Ascending aorta (tissue), 2 donors: ENCODE measurements at regions not wholly inside any gene's neighbourhood (a gene's known extent, or its start where the extent isn't known, plus 50 kb on each side); places are given as distances from the start of the nearest gene placed in this dataset.

Experiments used
- DNase-seq, 2 donors: peaks; one replicate each; pipeline ENCODE4 v3.0.0-alpha.2; 2019; ENCODE audit warnings: low spot score in 2 of 2
- H3K27ac ChIP-seq, 2 donors: fragments of 200-600 bp; sonication (generic); one replicate each; pipeline ENCODE4 v1.5.1; 2016 to 2017; ENCODE audit warnings: mild to moderate bottlenecking in 1 of 2
- H3K27me3 ChIP-seq: fragments of 200-600 bp; sonication (generic); one replicate; pipeline ENCODE4 v1.5.1; 2017
- H3K36me3 ChIP-seq, 2 donors: fragments of 200-600 bp; sonication (generic); one replicate each; pipeline ENCODE4 v1.5.1; 2016
- H3K4me1 ChIP-seq, 2 donors: fragments of 200-600 bp; sonication (generic); one replicate each; pipeline ENCODE4 v1.5.1; 2016 to 2017; ENCODE audit warnings: mild to moderate bottlenecking in 1 of 2
- H3K4me3 ChIP-seq, 2 donors: fragments of 200-600 bp; sonication (generic); one replicate each; pipeline ENCODE4 v1.5.1; 2016 to 2017; ENCODE audit warnings: mild to moderate bottlenecking in 1 of 2
- H3K9me3 ChIP-seq, 2 donors: fragments of 200-600 bp; sonication (generic); one replicate each; pipeline ENCODE4 v1.5.1; 2016
- CTCF ChIP-seq, 3 experiments: fragments of 200-600 bp in 2 of 3; fragments of 450-650 bp in 1 of 3; sonication (generic) in 2 of 3; IDR thresholded peaks; one replicate each; pipeline ENCODE4 v1.5.1; 2016 to 2019; ENCODE audit warnings: antibody characterized with exemption in 3 of 3, mild to moderate bottlenecking in 1 of 3, moderate library complexity in 1 of 3
- intact Hi-C: fragments of 100-400 bp; cut with DNase I; formaldehyde crosslinking; loops from one replicate; pipeline ENCODE4 v1.15.1; 2023

DNA sequence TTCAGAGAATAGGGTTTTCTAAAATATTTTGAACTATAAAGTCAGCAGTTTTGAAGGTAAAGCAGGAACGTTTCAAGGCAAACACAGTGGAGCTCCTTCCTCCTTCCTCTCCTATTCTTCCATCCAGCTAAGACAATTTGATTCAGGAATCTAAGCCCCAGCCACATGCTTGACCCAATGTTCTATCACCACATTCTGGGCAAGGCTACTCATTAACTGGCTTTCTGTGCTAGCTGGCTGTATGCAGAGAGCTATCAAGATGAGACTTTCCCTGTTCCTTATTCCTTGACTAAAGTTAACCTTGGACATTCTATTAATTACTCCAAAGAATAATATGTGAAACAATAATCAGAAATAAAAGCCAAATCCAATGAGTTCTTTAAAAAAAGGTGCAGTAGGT lies 266.9 kb downstream of the NOVA1 start:
- no peak for TF ChIP-seq CTCF (IDR thresholded peaks at IDR 0.05)
- intact Hi-C loops = no loop called here

DNA sequence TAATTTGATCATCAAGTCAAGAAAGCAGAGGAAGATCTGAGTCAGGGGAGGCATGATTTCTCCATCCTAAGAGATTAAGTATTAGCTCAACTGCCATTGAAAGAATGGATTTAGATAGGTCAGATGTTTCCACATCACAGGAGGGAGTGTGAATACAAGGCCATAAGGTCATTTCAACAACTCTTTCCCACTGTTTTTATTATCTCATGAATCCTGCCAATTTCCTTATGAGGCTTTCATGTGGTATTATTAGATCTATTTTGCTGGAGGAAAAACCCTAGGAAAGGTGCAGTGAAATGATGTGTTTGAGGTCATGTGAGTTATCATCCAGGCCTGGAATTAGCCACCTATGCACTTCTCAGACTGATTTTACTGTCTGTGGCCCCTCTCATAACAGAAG lies 269.0 kb downstream of the NOVA1 start:
- Histone ChIP-seq H3K27me3 (no peaks in the 10 kb centered on the region), H3K9me3 (no peaks in the 10 kb centered on the region), H3K4me1 (no peaks in the 10 kb centered on the region), H3K4me3 (no peak overlapping the region), H3K27ac (no peak overlapping the region), H3K36me3 (no peaks in the 10 kb centered on the region)
- intact Hi-C loops = no loop called here
- DNase-seq = no peak
- no peak for TF ChIP-seq CTCF (IDR thresholded peaks at IDR 0.05)

More for the DNA sequence above, 266.9 kb downstream of the NOVA1 start:
- no peaks in the 10 kb centered on the region for H3K27me3 ChIP-seq
- H3K36me3 ChIP-seq = no peaks in the 10 kb centered on the region
- H3K27ac ChIP-seq = no peak overlapping the region
- H3K4me1 ChIP-seq = no peaks in the 10 kb centered on the region
- DNase-seq = no peak
- no peaks in the 10 kb centered on the region for H3K9me3 ChIP-seq
- no peak overlapping the region for H3K4me3 ChIP-seq

- Histone ChIP-seq H3K9me3 (no peaks in the 10 kb centered on the region), H3K27me3 (no peaks in the 10 kb centered on the region), H3K4me3 (no peak overlapping the region), H3K36me3 (no peaks in the 10 kb centered on the region), H3K27ac (no peak overlapping the region), H3K4me1 (no peaks in the 10 kb centered on the region)
- no peak for DNase-seq
- intact Hi-C loops = no loop called here
- no peak for TF ChIP-seq CTCF (IDR thresholded peaks at IDR 0.05)
These were observed 274.0 kb downstream of the NOVA1 start for GRCh38 chr14:26323869-26324268.

- TF ChIP-seq CTCF (IDR thresholded peaks at IDR 0.05) = no peak
- DNase-seq = no peak
- no peaks in the 10 kb centered on the region for H3K36me3 ChIP-seq
- H3K27ac ChIP-seq = no peak overlapping the region
- no peaks in the 10 kb centered on the region for H3K9me3 ChIP-seq
- no peak overlapping the region for H3K4me3 ChIP-seq
- H3K4me1 ChIP-seq = no peaks in the 10 kb centered on the region
- H3K27me3 ChIP-seq = no peaks in the 10 kb centered on the region
- intact Hi-C loops = no loop called here
These were observed 276.9 kb downstream of the NOVA1 start for GRCh38 chr14:26320886-26321285.

GRCh38 chr14:26319139-26319864 lies 278.5 kb downstream of the NOVA1 start:
- intact Hi-C loops = no loop called here
- no peak for DNase-seq
- H3K27me3 ChIP-seq = no peaks in the 10 kb centered on the region
- H3K4me3 ChIP-seq = no peak overlapping the region
- TF ChIP-seq CTCF (IDR thresholded peaks at IDR 0.05) = no peak
- peaks cover 0 to 3% of the 10 kb centered on the region in 2 donors for H3K9me3 ChIP-seq
- H3K4me1 ChIP-seq = no peaks in the 10 kb centered on the region
- H3K27ac ChIP-seq = no peak overlapping the region
- no peaks in the 10 kb centered on the region for H3K36me3 ChIP-seq

GRCh38 chr14:26304056-26304455 lies 293.8 kb downstream of the NOVA1 start:
- no peaks in the 10 kb centered on the region for H3K27me3 ChIP-seq
- no peak for DNase-seq
- H3K27ac ChIP-seq = no peak overlapping the region
- H3K36me3 ChIP-seq = no peaks in the 10 kb centered on the region
- no peak for TF ChIP-seq CTCF (IDR thresholded peaks at IDR 0.05)
- no peak overlapping the region for H3K4me3 ChIP-seq
- peaks cover 0 to 14% of the 10 kb centered on the region in 2 donors for H3K9me3 ChIP-seq
- intact Hi-C loops = no loop called here
- no peaks in the 10 kb centered on the region for H3K4me1 ChIP-seq
